ENCODE measurements at regions not wholly inside any gene's neighbourhood (a gene's known extent, or its start where the extent isn't known, plus 50 kb on each side); places are given as distances from the start of the nearest gene placed in this dataset.
"Not testable (repeated sequence)": the region's sequence is repeated elsewhere in the genome, so short reads cannot be mapped to it uniquely, and the experiment has no call there.

DNA sequence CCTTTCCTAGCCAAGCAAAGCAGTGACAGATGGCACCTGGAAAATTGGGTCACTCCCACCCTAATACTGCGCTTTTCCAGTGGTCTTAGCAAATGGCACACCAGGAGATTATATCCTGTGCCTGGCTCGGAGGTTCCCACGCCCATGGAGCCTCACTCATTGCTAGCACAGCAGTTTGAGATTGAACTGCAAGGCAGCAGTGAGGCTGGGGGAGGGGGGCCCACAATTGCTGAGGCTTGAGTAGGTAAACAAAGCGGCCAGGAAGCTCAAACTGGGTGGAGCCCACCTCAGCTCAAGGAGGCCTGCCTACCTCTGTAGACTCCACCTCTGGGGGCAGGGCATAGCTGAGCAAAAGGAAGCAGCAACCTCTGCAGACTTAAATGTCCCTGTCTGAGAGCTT is 635.0 kb downstream of the C12orf50 start:
- DNase-seq, result not testable (repeated sequence)

DNA sequence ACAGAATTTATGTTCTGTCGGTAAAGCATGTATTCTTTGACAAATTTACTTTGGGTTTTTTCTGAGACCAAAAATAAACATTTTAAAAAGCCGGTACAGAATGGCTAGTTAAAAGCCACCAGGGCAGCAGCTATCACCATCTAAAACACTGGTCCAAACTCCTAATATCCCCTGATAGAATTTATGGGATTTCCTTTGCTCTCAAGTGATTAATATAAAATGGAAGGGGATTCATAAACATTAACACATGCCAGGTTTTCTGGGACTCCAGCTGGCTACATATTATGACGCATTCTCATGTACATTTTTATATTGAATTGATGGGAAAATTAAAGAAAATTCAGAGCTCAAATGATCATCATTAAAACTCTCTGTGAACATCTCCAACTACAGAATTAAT is 640.8 kb downstream of the C12orf50 start:
- no peak for DNase-seq

DNA sequence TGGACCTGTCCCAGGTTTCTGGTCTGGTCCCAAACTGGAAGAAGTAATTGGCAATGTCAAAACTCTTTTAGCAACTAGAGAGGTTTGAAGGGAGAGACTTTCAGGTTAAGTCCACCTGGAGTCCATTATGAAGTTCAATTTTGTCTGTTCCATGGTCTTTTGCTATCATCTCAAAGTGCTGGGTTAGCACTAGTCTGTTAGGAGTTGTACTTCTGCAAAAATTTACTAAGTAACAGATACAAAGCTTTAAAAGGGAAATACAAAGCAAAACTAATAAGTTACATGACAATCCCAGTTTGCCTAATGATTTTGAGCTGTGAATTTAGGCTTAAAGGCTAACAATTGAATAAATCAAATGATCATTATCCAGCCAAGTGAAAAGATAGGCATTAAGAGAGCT is 643.9 kb downstream of the C12orf50 start:
- DNase-seq, result no peak

DNA sequence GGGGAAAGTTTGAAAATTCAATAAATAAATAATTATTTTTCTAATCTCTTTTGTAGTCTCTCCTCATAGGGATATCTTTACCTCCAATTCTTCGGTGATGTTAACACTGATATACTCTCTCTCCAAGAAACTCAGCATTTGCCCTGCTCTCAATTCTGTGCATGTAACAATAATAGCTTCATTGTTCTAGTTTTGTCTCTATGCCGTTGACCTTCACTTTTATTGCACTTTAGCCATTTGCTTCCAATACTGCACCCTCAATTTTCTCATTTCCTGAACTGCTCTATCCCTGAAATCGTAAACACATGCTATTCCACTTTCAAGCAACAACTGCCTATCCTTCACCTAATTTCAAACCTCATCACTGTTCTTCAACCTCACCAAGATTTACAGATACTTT is 645.0 kb downstream of the C12orf50 start:
- no peak for DNase-seq

DNA sequence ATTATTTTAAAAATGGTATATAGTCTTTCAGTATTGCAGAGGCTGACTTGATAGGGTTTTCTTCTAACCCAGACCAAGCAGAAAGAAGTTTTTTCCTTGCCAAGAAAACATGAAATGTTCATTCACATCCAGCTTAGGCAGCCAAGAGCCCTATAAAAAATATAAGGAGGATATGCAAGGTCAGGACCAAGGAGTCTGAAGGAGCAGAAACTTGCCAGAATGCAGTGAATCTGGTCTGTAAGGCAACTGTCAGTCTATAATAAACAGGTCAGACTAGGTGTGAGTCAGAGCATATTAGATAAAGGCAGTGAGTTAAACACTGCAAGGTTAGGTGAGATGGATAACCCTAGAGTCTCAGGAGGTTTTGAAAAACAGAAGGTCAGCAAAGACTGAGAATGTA is 645.5 kb downstream of the C12orf50 start:
- no peak for DNase-seq

- DNase-seq, result no peak
Observed at GRCh38 chr12:87382959-87383566, 646.1 kb downstream of the C12orf50 start.

DNA sequence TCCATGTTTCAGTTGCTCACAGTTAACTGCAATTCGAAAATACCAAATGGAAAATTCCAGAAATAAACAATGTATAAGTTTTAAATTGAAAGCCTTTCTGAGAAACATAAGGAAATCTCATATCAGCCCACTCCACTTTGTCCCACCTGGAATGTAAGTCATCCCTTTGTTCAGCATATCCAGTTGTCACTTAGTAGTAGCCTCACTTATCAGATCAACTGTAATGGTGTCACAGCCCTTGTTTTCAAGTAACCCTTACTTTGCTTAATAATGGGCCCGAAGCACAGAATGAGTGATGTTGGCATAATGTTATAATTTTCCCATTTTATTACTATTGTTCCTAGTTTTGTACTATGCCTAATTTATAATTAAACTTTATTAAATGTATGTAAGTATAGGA is 646.8 kb downstream of the C12orf50 start:
- DNase-seq, result no peak

GRCh38 chr12:87381742-87382141 is 647.5 kb downstream of the C12orf50 start:
- DNase-seq, result no peak

DNA sequence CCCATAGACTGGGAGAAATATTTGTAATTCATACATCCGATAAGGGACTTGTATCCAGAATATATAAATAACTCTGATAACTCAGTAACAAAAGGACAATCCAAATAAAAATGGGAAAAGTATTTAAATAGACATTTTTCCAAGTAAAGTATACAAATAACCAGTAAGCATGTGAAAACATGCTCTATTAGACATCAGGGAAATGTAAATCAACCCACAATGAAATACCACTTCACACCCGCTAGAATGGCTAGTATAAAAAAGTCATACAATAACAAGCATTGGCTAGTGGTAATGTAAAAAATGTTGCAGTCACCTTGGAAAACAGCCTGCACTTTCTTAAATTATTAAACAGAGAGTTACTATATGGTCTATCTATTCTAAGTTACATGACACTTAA is 650.7 kb downstream of the C12orf50 start:
- DNase-seq, result no peak

GRCh38 chr12:87376722-87377121 is 652.5 kb downstream of the C12orf50 start:
- DNase-seq, result no peak

GRCh38 chr12:87369161-87369560 is 660.0 kb downstream of the C12orf50 start:
- DNase-seq, result no peak

GRCh38 chr12:87368259-87368658 is 660.9 kb downstream of the C12orf50 start:
- no peak for DNase-seq

DNA sequence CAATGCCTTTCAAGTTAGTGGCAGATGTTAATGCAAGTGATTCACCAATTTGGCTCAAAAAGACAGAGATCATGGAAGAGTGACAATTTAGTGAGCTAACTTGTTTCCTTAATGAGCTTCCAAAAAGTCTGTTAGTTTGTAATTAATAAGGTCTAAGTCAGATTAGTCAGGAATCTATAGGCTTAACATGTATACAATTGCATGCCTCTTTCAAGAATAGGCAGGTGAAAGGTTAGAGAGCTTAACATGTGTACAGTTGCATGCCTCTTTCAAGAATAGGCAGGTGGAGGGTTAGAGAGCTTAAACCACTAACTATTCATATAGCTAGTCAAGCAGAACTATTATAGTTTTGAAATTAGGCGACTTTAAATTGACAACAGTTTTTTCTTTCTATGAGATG is 663.8 kb downstream of the C12orf50 start:
- no peak for DNase-seq

DNA sequence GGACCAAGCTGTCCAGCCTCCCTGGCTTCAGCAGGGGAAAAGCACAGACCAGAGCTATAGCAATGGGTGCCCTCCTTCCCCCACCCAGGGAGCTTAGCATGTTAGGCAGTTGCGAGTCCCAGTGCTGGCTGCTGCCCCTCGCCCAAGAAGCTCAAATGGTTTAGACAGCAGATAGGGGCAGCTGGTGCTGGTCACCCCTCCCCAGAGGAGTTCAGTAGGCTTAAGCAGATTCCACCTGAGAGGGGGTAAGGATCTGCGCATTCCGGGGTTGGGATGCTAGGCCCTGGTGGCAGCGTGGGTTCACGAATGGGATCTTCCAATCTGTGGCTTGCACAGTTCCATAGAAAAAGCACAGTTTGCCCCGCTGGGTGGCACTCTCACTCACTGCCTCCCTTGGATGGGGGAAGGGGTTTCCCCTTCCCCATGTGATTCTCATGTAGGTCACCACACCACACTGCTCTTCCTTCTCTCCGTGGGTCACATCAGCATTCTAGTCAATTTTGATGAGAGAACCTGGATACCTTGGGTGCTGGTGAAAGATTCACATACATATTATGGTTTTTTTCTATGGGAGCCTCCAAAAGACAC is 665.6 kb downstream of the C12orf50 start:
- DNase-seq, result no peak

GRCh38 chr12:87349681-87350080 is 679.5 kb downstream of the C12orf50 start:
- DNase-seq, result no peak

- DNase-seq, result no peak
Observed at GRCh38 chr12:87348071-87348470, 681.1 kb downstream of the C12orf50 start.

GRCh38 chr12:87344699-87345098 is 684.5 kb downstream of the C12orf50 start:
- DNase-seq, result no peak

DNA sequence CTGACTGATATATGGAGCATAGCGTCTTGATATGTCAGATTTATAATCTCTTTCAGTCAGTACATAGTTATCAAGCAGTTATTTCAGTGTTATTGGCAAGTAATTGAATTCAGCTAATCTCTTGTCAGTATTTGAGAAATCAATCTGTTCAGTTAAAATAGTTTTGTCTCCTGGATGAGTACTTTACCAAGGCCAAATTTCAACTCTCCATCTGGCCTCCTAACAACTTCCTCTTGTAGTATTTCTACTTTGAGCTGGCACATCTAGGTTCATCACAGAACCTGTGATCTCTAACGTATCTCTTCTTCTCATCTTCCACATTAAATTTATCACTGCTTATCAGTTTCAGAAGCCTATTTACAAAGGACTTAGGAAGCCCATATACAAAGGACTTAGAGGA is 690.5 kb downstream of the C12orf50 start:
- no peak for DNase-seq

GRCh38 chr12:87336814-87337336 is 692.3 kb downstream of the C12orf50 start:
- DNase-seq, result no peak

GRCh38 chr12:87332987-87333726 is 696.0 kb downstream of the C12orf50 start:
- DNase-seq, result no peak

- DNase-seq, result not testable (repeated sequence)
Observed at GRCh38 chr12:87330071-87330555, 699.1 kb downstream of the C12orf50 start.

DNA sequence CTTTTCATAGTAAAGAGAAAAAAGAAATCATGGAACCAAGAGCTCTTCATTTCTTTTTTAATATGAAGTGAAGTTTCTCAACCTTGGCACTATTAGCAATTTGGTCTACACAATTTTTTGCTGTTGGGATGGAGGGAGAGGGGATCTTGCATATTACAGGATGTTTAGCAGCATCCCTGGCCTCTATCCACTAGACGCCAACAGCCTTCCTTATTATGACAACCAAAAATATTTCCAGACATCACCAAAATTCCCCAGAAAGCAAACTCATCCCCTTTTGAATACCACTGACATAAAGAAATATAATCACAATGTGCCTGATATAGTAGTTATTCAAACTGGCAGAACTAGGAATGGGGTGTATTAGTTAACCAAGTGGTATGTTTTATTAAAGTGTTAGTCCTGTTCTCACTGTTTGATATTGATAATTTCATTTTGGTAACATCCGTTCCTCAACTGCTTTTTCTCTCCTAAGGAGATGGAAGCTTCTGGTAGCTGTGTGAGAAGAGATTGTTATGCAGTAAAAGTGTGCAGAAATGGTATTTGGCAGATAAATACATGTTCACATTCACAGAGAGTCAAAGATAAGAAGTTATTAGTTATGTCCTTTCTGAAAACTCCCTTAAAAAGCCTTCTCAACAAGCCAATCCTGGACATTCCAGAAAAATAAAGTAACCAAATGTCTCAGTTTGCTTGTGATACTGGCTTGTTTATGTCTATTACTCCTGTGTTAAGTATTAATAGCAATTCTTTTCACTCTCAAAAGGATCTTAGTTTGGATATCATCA is 699.9 kb downstream of the C12orf50 start:
- DNase-seq, result no peak

DNA sequence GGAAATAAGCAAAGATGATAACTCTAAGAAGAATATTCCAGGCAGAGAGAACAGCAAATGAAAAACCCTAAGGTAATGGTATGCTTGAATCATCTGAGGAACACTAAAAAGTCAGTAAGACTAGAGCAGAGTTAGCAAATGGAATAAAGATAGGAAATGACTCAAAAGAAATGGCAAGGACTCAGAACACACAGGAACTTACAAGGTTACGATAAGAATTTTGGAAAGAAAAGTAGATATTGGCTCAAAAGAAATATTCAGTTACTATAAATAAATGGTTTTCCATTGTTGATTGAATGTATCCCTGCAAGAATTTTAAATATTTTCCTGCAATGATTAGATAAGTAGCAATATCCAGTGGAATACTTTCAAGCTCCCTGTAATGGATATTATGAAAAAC is 705.8 kb downstream of the C12orf50 start:
- no peak for DNase-seq
